HS-5 (cell line): ENCODE measurements at regions not wholly inside any gene's neighbourhood (a gene's known extent, or its start where the extent isn't known, plus 50 kb on each side); places are given as distances from the start of the nearest gene placed in this dataset.
A peak's percentile ranks its signal among the peaks of the same experiment; 100 is the strongest.

Experiments used
- DNase-seq: peaks from one replicate; pipeline ENCODE4 v3.0.0-alpha.2; 2012; ENCODE audit warnings: low read depth

DNA sequence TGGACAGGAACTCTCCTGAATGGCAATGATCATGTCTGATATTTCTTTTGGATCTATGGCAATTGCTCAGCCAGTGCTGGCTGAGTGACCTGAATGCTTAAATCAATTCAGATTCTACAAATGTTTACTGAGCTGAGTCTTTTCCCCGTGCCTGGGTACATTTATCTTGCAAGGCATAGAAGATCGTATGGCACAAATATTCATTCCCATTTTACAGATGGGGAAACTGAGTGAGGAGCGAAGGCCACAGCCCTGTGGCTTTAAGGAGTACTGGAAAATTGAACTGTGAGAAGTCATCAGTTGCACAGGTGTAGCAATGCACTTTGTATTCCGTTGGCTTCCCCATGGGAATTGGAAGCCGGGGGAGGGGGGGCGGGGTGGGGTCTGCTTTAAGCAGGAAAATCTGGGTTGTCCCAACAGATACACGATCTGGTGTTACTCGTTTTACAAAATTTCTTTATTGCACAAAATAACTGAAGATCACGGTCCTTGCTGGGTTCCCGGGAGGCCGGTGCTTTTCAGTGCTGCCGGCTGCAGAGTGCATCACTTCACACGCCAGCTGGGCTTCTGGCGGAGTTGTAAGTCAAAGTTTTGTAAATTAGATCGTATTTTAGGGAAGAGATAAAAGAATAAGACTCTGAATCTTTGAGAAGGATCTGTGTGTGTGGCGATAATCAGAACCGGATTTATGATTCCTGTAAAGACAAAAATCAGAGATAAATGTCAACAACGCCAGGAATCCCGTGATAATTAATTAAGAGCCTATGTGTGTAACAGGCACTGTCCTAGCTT lies 75.0 kb upstream of the MAP1LC3B2 start:
- no peak for DNase-seq

DNA sequence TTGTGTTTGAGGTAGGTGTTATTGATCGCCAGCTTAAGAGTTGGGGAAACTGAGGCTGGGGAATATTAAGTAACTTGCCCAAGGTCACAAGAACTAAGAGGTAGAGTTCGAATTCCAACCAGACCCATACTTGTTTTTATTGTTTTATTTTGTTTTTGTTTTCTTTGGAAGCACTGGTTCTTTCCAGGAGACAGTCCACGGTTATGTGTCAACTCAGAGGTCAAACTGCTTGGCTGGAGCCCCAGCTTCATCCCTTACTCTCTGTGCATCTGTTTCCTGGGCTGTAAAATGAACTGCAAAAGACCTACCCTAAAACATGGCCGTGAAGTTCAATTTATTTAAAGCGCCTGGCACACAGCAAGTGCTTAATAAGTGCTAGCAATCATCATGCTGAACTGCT lies 74.4 kb upstream of the MAP1LC3B2 start:
- no peak for DNase-seq

DNA sequence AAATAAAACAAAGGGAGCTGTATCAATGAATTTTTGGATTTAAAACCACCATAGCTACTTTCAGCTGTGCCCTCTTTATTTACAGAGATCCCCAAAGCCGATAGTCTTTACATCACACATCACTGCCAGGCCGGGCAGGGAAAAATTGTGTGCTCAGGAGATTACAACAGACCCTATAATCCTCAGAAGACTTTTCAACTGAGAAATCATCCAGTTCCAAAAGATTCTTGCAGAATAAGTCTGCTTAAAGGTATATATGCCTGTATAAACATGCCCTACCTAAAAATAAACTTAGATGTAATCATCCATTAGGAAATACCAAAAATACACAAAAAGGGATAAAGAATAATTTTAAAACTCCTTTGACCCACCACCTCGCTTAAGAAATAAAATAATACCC lies 70.1 kb upstream of the MAP1LC3B2 start:
- DNase-seq: no peak

DNA sequence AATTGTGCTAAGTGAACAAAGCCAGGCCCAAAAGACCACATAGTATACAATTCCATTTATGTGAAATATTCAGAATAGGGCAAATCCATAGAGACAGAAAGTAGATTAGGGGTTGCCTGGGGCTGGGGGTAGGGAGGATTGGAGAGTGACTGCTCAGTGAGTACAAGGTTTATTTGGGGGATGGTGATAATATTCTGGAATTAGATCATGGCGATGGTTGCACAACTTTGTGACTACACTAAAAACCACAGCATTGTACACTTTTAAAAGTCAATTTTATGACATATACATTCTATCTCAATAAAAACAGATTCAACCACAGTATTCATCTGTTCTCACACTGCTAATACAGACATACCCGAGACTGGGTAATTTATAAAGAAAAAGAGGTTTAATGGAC lies 68.7 kb upstream of the MAP1LC3B2 start:
- no peak for DNase-seq

DNA sequence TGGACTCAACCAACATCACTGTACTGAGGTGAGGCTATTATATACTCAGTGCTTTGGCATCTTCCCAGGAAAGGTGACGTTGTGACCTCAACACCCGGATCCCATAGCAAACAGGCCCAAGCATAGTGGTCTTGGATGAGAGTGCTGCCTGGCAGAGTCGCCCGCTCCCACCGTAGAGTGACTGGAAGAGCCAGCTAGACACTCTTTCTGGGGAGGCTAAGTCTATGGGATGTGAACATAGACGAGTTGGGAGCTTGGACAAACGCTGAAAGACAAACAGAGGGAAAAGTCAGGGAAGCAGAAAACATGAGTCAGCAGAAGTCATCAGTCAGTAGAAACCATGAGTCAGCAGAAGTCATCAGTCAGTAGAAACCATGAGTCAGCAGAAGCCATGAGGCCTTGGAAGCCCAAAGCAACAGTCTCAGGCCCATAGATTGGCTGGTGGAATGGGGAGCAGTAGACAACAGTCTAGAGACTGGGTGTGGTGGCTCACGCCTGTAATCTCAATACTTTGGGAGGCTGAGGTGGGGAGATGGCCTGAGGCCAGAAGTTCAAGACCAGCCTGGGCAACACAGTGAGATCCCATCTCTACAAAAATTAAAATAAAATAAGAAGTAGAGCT lies 66.4 kb upstream of the MAP1LC3B2 start:
- DNase-seq: peak; percentile 67

DNA sequence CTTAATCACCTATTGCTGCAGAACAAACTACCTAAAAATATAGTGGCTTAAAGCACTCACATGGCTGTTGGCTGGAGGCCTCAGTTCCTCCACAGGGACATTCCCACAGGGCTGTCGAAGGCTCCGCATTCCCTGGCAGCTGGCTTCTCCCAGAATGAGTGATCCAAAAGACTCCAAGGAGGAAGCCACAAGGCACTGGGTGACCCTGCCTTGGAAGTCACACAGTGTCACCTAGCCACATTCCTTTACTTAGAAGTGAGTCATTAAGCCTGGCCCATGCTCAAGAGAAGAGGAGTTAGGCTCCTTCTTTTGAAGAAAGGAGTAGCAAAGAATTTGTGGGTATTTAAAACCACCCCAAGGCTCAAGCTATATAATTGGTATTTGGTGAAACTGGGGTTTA lies 63.9 kb upstream of the MAP1LC3B2 start:
- no peak for DNase-seq

DNA sequence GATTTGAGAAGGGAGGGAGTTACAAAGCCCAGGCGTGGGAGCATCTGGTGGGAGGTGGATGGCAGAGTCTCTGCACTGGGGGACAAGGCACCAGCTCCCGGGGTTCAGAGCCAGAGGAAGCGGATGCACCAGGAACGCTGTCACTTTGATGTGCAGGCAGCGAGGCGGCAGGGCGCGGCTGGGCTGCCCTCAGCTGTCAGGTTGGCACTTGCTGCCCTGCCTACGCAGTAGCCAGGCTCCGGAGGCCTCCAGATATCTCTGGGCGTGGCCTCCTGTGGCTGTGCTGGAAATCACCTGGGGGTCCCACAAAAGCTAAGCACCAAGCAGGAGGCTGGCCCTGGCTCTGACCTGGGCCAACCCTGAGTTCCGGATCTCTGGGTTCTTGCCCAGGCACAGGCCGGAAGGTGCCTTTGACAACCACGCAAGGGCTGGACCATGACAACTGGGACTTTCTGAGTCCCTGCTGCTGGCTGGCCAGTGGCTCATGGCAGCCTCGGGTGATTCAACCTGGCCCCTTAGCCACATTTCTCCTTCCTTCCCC lies 62.1 kb upstream of the MAP1LC3B2 start:
- no peak for DNase-seq

DNA sequence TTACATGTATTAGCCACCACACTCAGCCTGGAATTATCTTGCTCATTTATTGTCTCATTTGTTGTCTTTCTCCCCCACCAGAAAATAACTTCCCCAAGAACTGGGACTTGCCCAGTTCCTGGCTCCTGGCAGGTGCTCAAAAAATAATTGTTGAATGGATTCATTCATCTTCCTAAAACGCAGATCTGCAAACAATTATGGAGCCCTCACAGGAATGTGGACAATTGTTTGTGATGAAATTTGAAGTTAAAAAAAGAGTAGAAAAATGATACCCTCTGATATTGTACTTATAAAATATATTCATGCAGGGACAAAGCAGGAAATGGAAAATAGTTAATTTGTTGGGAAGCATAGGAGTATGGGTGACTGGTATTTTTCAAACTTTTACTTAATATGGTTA lies 60.7 kb upstream of the MAP1LC3B2 start:
- peak; percentile 33 for DNase-seq

DNA sequence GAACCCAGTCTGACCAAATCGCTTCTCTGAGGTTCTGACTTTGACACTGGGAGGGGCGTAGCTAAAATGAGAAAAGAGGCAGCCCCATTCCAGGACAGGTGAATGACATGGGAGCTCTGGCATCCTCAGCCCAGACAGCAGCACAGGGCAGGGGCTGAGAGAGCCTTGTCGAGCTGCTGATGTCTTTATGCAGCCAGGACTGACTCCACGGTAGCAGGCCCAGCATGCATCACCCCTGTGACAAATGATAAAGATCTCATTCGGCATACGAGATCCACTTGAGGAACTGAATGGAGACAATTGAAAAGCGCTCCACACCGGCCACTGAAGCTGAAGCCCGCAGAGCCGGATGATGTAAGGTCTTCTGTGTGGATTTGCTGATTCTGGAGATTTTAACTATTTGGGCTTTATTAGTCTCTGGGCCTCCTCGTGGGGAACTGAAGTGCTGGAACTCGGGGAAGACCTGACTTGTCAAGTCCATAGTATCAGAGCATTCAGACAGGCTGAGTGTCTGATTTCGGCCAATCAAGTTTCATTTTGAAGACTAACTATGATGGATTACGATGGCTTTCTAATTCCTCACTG lies 56.9 kb upstream of the MAP1LC3B2 start:
- DNase-seq: no peak

DNA sequence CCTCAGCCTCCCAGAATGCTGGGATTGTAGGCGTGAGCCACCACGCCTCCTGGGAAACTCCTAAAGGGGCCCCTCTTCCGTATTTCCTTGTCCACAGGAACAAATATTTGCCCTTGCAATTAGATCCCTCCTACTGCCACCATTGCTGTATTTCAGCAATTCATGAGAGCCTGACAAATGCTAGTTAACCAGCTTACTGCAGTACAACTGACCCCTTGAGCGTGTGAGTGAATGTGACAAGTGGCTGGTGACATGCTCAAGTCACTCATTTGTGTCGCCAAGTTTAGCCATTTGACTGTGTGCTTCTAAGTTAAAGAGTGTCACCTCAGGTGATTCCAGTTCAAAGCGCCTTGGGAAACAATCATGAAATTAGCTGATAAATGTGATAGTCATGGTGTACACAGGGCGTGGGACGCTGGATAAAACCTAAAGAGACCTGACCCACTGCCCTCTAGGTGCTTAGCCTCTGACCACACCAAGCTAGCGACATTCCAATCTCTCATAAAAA lies 56.1 kb upstream of the MAP1LC3B2 start:
- no peak for DNase-seq

DNA sequence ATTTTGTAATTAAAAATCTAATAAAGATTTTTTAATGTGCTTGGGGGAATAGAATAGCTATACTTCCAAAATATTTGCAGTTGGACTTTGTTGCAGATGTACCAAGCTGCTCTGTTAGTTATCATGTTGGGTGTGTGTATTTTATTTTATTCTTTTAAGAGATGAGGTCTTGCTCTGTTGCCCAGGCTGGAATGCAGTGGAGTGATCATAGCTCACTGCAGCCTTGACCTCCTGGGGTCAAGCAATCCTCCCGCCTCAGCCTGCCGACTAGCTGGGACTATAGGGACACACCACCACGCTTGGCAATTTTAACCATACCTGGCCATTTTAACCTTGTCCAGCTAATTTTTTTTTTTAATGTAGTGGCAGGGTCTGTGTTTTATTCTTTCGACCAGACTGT lies 54.7 kb upstream of the MAP1LC3B2 start:
- no peak for DNase-seq

DNA sequence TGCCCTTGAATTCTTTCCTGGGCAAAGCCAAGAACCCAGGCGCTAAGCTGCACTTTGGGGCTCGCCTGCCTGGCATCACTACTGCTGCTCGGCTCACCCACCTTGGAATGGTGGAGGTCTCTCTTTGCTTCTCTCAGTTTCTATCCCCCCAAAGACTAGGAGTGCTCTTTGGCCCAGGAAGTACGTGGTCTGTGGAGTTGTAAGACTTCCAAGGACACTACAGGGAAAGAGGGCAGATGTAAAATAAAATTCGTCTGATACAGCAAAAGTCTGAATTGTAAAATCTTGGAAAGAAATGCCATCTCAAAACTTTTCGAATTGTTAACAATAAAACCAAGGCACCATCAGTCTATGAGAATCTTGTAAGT lies 52.5 kb upstream of the MAP1LC3B2 start:
- no peak for DNase-seq

DNA sequence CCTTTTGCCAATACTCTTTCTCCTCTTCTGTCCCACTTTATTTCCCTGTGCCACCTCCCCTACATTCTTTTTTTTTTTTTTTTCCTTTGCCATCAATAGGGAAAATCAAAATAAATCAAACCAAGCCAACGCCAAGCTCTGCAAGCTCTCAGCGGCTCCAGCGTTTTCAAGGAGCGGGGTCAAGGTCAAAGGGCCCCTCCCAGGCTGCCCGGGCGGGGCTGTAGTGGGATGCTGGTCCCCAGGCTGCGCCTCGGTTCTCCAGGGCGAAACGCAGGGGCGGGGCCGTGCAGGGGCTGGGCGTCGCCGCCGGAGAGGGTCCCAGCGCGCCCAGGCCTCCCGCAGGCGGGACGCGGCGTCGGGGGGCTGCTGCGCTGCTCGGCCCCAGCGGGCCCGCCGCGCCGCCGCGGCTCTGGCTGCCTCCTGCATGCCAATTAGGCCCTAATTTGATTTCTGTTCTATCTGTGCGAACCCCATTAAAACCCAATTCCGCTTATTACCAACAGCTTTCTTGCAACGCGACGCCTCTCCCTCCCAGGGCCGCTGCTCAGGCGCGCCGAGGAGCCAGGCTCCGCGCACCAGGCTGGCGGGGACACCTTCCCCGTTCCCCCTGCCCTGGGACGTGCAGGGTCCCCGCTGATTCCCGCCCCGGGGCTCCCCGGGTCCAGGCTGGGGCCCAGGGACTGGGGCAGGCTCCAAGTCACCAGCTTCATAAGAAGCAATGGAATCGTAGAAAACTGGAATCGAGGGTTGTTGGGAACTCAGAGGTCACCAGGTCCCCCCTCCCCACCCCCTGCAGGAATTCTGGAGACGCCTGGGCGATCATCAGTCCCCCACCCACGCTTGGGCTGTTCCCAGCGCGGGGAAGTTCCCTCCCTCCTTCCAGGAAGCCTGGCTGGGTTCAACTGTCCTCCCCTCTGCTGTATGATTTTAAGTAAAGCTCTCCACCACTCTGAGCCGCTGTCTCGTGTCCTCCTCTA lies 50.7 kb upstream of the MAP1LC3B2 start:
- DNase-seq: no peak
